ENCODE measurements at regions not wholly inside any gene's neighbourhood (a gene's known extent, or its start where the extent isn't known, plus 50 kb on each side); places are given as distances from the start of the nearest gene placed in this dataset.
"Not testable (repeated sequence)": the region's sequence is repeated elsewhere in the genome, so short reads cannot be mapped to it uniquely, and the experiment has no call there.

GRCh38 chr2:58414506-58414905, 173.4 kb upstream of the FANCL start:
- no peak for DNase-seq (ENCODE audit: low read depth)
- H3K4me3 ChIP-seq (ENCODE audit: low read length): no peak overlapping the region
- no peak for TF ChIP-seq CTCF (conservative IDR thresholded peaks at IDR 0.05; ENCODE audit: low read length)

GRCh38 chr2:58410549-58410948, 169.4 kb upstream of the FANCL start:
- no peak for DNase-seq (ENCODE audit: low read depth)
- no peak overlapping the region for H3K4me3 ChIP-seq (ENCODE audit: low read length)
- TF ChIP-seq CTCF (conservative IDR thresholded peaks at IDR 0.05; ENCODE audit: low read length): no peak

GRCh38 chr2:58407487-58407886, 166.4 kb upstream of the FANCL start:
- no peak overlapping the region for H3K4me3 ChIP-seq (ENCODE audit: low read length)
- TF ChIP-seq CTCF (conservative IDR thresholded peaks at IDR 0.05; ENCODE audit: low read length): no peak
- no peak for DNase-seq (ENCODE audit: low read depth)

GRCh38 chr2:58405341-58405740, 164.2 kb upstream of the FANCL start:
- no peak overlapping the region for H3K4me3 ChIP-seq (ENCODE audit: low read length)
- TF ChIP-seq CTCF (conservative IDR thresholded peaks at IDR 0.05; ENCODE audit: low read length): no peak
- no peak for DNase-seq (ENCODE audit: low read depth)

- no peak for TF ChIP-seq CTCF (conservative IDR thresholded peaks at IDR 0.05; ENCODE audit: low read length)
- DNase-seq (ENCODE audit: low read depth): no peak
- H3K4me3 ChIP-seq (ENCODE audit: low read length): no peak overlapping the region
Observed at GRCh38 chr2:58401936-58402335, 160.8 kb upstream of the FANCL start.

GRCh38 chr2:58398406-58398805, 157.3 kb upstream of the FANCL start:
- no peak overlapping the region for H3K4me3 ChIP-seq (ENCODE audit: low read length)
- DNase-seq (ENCODE audit: low read depth): no peak
- no peak for TF ChIP-seq CTCF (conservative IDR thresholded peaks at IDR 0.05; ENCODE audit: low read length)

GRCh38 chr2:58387701-58388100, 146.6 kb upstream of the FANCL start:
- DNase-seq (ENCODE audit: low read depth): no peak
- H3K4me3 ChIP-seq (ENCODE audit: low read length): no peak overlapping the region
- no peak for TF ChIP-seq CTCF (conservative IDR thresholded peaks at IDR 0.05; ENCODE audit: low read length)

GRCh38 chr2:58386904-58387303, 145.8 kb upstream of the FANCL start:
- not testable (repeated sequence) for H3K4me3 ChIP-seq (ENCODE audit: low read length); DNase-seq (ENCODE audit: low read depth)
